Prostate gland (tissue), 2 donors: ENCODE measurements at regions not wholly inside any gene's neighbourhood (a gene's known extent, or its start where the extent isn't known, plus 50 kb on each side); places are given as distances from the start of the nearest gene placed in this dataset.
A peak's percentile ranks its signal among the peaks of the same experiment; 100 is the strongest.

Experiments
- DNase-seq: peaks from one replicate; pipeline ENCODE4 v3.0.0-alpha.2; 2019; ENCODE audit warnings: low spot score
- H3K27ac ChIP-seq, 2 donors: fragments of 200-600 bp; sonication (generic); 2 replicates each; pipeline ENCODE4 v1.5.1; 2017 to 2019
- H3K27me3 ChIP-seq: fragments of 200-600 bp; sonication (generic); replicated peaks from 2 replicates; pipeline ENCODE4 v1.5.1; 2019; ENCODE audit not compliant: insufficient read depth
- H3K36me3 ChIP-seq, 2 donors: fragments of 200-600 bp; sonication (generic); 1 replicate in 1 of 2; 2 replicates in 1 of 2; pipeline versions ENCODE4 v1.5.1 to v1.8.1; 2017 to 2019
- H3K4me1 ChIP-seq: fragments of 200-600 bp; sonication (generic); replicated peaks from 2 replicates; pipeline ENCODE4 v1.5.1; 2019
- H3K4me3 ChIP-seq, 2 donors: fragments of 200-600 bp; sonication (generic); 2 replicates each; pipeline ENCODE4 v1.5.1; 2017 to 2019
- H3K9me3 ChIP-seq: fragments of 200-600 bp; sonication (generic); 2 replicates; pipeline ENCODE4 v1.5.1; 2017
- POLR2A ChIP-seq: fragments of 450-650 bp; IDR thresholded peaks from one replicate; pipeline ENCODE4 v1.6.1; 2016; ENCODE audit warnings: antibody characterized with exemption, mild to moderate bottlenecking
- POLR2AphosphoS5 ChIP-seq: sonication (generic); formaldehyde crosslinking; IDR thresholded peaks from one replicate; pipeline ENCODE4 v1.6.1; 2017; ENCODE audit warnings: antibody characterized with exemption
- WGBS: methylation state at CpG from one replicate; pipeline ENCODE4 v1.1.5; 2018; 5-methylcytosine and 5-hydroxymethylcytosine counted together
- intact Hi-C: fragments of 100-400 bp; cut with DNase I; formaldehyde crosslinking; loops from one replicate; pipeline ENCODE4 v1.14.2; 2022
- TF ChIP-seq, protein P1 (sequence below), 4 experiments: fragments of 200-600 bp in 2 of 4; fragments of 450-650 bp in 2 of 4; sonication (generic) in 2 of 4; IDR thresholded peaks; 1 replicate in 3 of 4; 2 replicates in 1 of 4; pipeline ENCODE4 v1.5.1; 2016 to 2019; ENCODE audit warnings: antibody characterized with exemption in 4 of 4, mild to moderate bottlenecking in 2 of 4, moderate library complexity in 2 of 4

DNA sequence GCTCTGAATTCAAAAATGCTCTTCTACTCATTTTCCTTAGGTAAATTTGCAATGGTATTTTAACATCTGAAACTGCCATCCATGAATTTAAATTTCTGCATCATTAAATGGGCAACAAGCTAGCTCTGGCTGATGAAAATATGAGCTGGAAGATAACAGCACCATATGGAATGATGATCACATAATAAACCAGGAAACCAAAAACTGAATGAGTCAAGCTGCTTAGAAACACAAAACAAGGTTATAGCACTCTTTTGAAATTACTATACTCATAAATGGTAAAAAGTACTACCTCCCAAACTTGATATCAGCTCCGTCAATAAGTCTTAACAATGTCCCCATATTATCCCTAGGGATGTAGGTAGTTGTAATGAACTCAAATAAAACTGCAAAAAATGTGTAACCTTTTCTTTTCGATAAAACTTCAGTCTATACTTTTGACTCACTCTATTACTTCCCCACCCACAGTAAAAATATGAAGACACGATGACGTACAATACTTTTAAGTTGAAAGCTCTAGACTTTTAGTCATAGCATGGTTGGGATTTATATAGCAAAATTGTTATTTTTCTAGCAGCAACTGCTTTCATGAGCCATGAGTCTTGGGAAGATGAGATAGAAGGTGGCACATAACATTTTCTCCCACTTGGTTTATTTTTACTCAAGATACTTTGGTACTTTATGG is 396.7 kb downstream of the CDH2 start:
- H3K27me3 ChIP-seq, result no peaks in the 10 kb centered on the region
- H3K9me3 ChIP-seq, result no peaks in the 10 kb centered on the region
- intact Hi-C loops, result no loop called here
- H3K36me3 ChIP-seq, result no peaks in the 10 kb centered on the region
- no peak overlapping the region for H3K4me3 ChIP-seq
- no peak for DNase-seq
- no peaks in the 10 kb centered on the region for H3K4me1 ChIP-seq
- 93% methylated on average over 4 of the region's 4 CpGs for WGBS
- TF ChIP-seq, protein P1, sequence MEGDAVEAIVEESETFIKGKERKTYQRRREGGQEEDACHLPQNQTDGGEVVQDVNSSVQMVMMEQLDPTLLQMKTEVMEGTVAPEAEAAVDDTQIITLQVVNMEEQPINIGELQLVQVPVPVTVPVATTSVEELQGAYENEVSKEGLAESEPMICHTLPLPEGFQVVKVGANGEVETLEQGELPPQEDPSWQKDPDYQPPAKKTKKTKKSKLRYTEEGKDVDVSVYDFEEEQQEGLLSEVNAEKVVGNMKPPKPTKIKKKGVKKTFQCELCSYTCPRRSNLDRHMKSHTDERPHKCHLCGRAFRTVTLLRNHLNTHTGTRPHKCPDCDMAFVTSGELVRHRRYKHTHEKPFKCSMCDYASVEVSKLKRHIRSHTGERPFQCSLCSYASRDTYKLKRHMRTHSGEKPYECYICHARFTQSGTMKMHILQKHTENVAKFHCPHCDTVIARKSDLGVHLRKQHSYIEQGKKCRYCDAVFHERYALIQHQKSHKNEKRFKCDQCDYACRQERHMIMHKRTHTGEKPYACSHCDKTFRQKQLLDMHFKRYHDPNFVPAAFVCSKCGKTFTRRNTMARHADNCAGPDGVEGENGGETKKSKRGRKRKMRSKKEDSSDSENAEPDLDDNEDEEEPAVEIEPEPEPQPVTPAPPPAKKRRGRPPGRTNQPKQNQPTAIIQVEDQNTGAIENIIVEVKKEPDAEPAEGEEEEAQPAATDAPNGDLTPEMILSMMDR (IDR thresholded peaks at IDR 0.05), result no peak
- TF ChIP-seq POLR2A (no peak), POLR2AphosphoS5 (no peak)
- no peak overlapping the region for H3K27ac ChIP-seq

DNA sequence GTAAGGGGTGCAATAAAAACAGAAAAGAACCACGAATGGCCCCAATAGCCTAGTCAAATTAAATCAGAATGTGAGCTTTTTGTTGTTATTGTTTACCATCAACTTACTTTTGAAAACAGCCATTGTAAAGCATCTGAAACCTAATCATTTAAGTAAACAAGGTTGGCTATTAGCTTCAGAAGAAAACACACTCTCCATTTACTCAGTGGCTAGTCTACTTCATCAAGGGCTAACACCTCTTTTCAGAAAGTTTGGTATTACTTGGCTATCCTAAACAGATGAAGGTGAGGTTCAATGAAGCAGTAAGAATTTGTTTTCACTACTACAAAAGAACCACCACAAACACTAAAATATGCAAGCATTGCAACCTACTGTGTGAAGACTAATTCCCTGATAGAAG is 398.0 kb downstream of the CDH2 start:
- Histone ChIP-seq H3K9me3 (no peaks in the 10 kb centered on the region), H3K27ac (no peak overlapping the region), H3K4me1 (no peaks in the 10 kb centered on the region), H3K36me3 (no peaks in the 10 kb centered on the region), H3K4me3 (no peak overlapping the region), H3K27me3 (no peaks in the 10 kb centered on the region)
- intact Hi-C loops, result no loop called here
- 21% methylated on average over 1 of the region's 1 CpG for WGBS
- DNase-seq, result no peak
- TF ChIP-seq POLR2A, result no peak
- TF ChIP-seq, protein P1 (IDR thresholded peaks at IDR 0.05), result no peak
- no peak for TF ChIP-seq POLR2AphosphoS5

DNA sequence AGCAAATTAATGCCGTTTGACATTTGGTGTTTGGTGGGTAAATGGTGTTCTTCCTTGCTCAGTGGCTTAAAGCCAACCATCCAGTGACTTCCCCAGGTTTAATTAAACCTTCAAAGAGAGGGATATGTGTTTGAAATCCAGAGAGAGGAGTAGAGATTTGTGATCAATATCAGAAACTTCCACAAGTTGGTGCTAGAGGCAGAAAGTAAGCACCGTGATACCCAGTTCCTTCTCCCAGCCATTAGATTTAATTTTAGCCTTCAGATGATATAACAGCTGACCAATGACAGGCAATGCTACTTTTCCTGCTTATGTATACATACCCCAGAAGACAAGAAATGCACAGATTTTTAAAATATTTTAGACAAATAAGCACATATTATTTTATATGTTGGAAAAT is 398.5 kb downstream of the CDH2 start:
- TF ChIP-seq, protein P1 (IDR thresholded peaks at IDR 0.05), result peak in 1 of 4 experiments; percentile 19
- TF ChIP-seq POLR2AphosphoS5, result no peak
- Histone ChIP-seq H3K4me1 (no peaks in the 10 kb centered on the region), H3K27ac (no peak overlapping the region), H3K36me3 (no peaks in the 10 kb centered on the region), H3K27me3 (no peaks in the 10 kb centered on the region), H3K4me3 (no peak overlapping the region), H3K9me3 (no peaks in the 10 kb centered on the region)
- no peak for DNase-seq
- WGBS, result 4% methylated on average over 2 of the region's 2 CpGs
- intact Hi-C loops, result no loop called here

DNA sequence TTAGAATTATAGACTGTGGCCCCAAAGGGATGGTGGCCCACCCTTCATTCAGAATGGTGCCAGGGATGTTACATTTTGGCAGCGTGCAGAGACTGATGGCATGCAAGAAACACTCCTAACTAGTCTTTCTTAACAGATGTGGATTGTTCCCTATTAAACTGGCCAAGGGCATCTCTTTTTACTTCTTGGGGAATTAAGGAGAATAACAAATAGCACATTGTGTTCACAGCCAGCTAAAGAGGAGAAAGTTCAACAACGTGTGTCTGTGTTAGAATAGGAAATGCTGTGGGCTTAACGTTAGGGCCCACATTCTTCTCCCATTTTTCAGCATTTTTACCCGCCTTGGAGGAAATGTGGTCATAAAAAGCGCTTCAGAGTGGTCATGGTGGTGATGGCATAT is 404.8 kb downstream of the CDH2 start:
- no peak overlapping the region for H3K4me3 ChIP-seq
- intact Hi-C loops, result no loop called here
- WGBS, result 56% methylated on average over 5 of the region's 5 CpGs
- H3K27ac ChIP-seq, result no peak overlapping the region
- DNase-seq, result no peak
- H3K27me3 ChIP-seq, result no peaks in the 10 kb centered on the region
- no peaks in the 10 kb centered on the region for H3K4me1 ChIP-seq
- TF ChIP-seq POLR2AphosphoS5, result no peak
- TF ChIP-seq, protein P1 (IDR thresholded peaks at IDR 0.05), result no peak
- TF ChIP-seq POLR2A, result no peak
- no peaks in the 10 kb centered on the region for H3K9me3 ChIP-seq
- H3K36me3 ChIP-seq, result no peaks in the 10 kb centered on the region

DNA sequence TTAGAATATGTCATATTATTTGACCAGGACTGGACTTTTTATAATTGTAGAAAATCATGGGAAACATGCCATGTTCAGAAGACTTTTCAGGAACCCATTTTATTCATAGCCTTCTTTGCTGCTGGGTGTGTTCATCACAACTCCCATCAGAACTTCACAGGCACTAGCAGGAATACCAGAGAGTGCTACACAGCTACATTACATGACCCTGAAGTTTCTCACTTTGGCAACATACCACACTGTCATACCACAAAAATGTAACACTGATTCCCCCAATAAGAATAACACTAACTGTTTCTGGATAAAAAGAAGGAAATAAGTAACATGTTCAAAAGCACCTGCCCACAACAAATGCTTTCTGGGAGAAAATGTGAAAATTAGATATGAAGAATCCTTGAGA is 405.4 kb downstream of the CDH2 start:
- no peak overlapping the region for H3K27ac ChIP-seq
- H3K9me3 ChIP-seq, result no peaks in the 10 kb centered on the region
- H3K36me3 ChIP-seq, result no peaks in the 10 kb centered on the region
- DNase-seq, result no peak
- TF ChIP-seq POLR2AphosphoS5 (no peak), POLR2A (no peak)
- TF ChIP-seq, protein P1 (IDR thresholded peaks at IDR 0.05), result no peak
- H3K27me3 ChIP-seq, result no peaks in the 10 kb centered on the region
- H3K4me1 ChIP-seq, result no peaks in the 10 kb centered on the region
- intact Hi-C loops, result no loop called here
- H3K4me3 ChIP-seq, result no peak overlapping the region
